ENCODE measurements at regions not wholly inside any gene's neighbourhood (a gene's known extent, or its start where the extent isn't known, plus 50 kb on each side); places are given as distances from the start of the nearest gene placed in this dataset.

- TF ChIP-seq CTCF (IDR thresholded peaks at IDR 0.05) (no peak), POLR2A (IDR thresholded peaks at IDR 0.05) (no peak)
Measured at GRCh38 chr10:90227786-90228185, 526.4 kb downstream of the KIF20B start.
